Duodenal mucosa (tissue), 2 donors: ENCODE measurements at regions not wholly inside any gene's neighbourhood (a gene's known extent, or its start where the extent isn't known, plus 50 kb on each side); places are given as distances from the start of the nearest gene placed in this dataset.

ENCODE experiments used
- H3K27ac ChIP-seq: one replicate; pipeline ENCODE4 v1.7.0; 2013; ENCODE audit warnings: low read depth, low read length
- H3K27me3 ChIP-seq, 2 donors: one replicate each; pipeline ENCODE4 v1.7.0; 2013; ENCODE audit warnings: low read length in 2 of 2, control low read depth in 1 of 2; ENCODE audit not compliant: insufficient read depth in 2 of 2, control insufficient read depth in 1 of 2
- H3K36me3 ChIP-seq, 2 donors: one replicate each; pipeline ENCODE4 v1.7.0; 2013; ENCODE audit warnings: low read length in 2 of 2, control low read depth in 1 of 2; ENCODE audit not compliant: insufficient read depth in 2 of 2, control insufficient read depth in 1 of 2
- H3K4me1 ChIP-seq, 2 donors: one replicate each; pipeline ENCODE4 v1.7.0; 2013; ENCODE audit warnings: low read length in 2 of 2, control low read depth in 1 of 2; ENCODE audit not compliant: insufficient read depth in 2 of 2, control insufficient read depth in 1 of 2
- H3K4me3 ChIP-seq, 2 donors: one replicate each; pipeline ENCODE4 v1.7.0; 2013; ENCODE audit warnings: low read length in 2 of 2, low read depth in 1 of 2
- H3K9ac ChIP-seq, 2 donors: one replicate each; pipeline ENCODE4 v1.7.0; 2013; ENCODE audit warnings: low read length in 2 of 2, low read depth in 1 of 2
- H3K9me3 ChIP-seq, 2 donors: one replicate each; pipeline ENCODE4 v1.7.0; 2013; ENCODE audit warnings: low read length in 2 of 2, control low read depth in 1 of 2; ENCODE audit not compliant: control insufficient read depth in 1 of 2

DNA sequence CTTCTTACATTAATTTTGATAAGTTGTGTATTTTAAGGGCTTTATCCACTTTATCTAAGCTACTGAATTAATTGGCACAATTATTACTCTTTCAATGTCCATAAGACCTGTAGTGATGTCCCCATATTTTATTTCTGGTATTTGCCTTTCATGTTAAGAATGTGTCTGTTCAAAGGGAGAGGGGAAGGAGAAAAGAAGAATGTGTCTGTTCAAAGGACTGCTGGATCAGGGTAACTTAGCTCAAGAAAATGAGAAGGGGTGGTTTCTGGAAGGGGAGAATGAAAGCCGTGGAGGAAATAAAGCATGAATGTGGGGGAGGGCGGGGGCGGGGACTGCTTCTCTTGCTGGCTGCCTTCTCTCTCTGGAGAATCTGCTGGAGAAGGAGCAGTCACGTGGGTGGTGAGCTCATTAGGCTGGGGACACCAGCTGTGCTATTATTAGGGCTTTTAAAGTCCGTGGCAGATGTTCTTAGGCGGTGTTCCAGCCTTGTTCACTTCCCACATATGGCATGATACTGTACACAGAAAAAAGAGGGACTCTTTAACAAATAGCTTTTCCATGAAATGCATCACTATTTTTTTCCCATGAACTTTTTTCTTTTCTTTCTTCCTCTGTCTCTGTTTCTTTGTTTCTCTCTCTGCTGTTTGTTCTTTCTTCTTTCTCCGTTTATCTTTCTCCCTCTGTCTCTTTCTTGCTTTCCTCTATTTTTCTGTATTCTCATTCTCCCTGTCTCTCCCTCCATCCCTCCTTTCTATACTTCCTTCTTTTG is 63.7 kb upstream of the ULK4 start:
- Histone ChIP-seq H3K9ac (peak overlapping the region; percentile 33 to 44), H3K36me3 (no peaks in the 10 kb centered on the region), H3K9me3 (no peaks in the 10 kb centered on the region), H3K27me3 (no peaks in the 10 kb centered on the region), H3K27ac (peak overlapping the region; percentile 77), H3K4me3 (peak overlapping the region in 1 of 2 donors; percentile 1), H3K4me1 (peaks cover 39 to 45% of the 10 kb centered on the region in 2 donors)

DNA sequence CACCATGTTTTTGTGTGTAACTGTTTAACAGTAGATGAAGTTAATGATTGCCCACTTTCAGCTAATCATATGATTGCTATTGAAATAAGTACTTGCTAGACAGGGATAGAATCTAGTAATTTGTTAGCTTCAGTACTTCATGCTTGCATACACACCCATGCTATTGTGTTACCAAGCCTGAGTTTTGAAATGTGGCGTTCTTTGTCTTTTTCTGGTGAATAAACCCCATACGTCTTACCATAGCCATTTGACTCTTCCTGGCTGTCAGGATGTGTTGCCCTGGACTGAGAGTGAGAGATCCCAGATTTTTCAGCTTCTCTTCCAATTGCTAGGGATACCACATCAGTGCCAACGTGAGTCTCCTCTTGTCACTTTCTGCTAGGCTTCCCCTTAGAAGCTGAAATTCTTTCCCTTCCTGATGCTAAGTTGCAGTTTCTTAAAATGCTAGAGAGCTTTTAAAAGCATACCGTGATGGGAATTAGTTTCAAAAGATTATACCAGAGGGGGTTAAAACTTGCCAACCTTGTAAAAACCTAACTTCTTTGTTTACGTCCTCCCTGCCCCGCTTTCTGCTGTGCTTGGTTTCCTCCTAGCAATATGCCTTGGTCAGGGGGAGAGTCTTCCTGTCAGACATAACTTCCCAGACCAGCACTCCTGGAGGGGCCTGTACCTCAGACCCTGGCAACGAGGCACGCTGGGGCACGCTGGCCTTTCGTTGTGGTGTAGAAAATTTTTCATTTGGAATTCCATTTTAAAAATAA is 62.9 kb upstream of the ULK4 start:
- Histone ChIP-seq H3K27ac (peak overlapping the region; percentile 77), H3K4me1 (peaks cover 39 to 53% of the 10 kb centered on the region in 2 donors), H3K27me3 (no peaks in the 10 kb centered on the region), H3K9ac (peak overlapping the region; percentile 33 to 44), H3K4me3 (no peak overlapping the region), H3K9me3 (no peaks in the 10 kb centered on the region), H3K36me3 (no peaks in the 10 kb centered on the region)

DNA sequence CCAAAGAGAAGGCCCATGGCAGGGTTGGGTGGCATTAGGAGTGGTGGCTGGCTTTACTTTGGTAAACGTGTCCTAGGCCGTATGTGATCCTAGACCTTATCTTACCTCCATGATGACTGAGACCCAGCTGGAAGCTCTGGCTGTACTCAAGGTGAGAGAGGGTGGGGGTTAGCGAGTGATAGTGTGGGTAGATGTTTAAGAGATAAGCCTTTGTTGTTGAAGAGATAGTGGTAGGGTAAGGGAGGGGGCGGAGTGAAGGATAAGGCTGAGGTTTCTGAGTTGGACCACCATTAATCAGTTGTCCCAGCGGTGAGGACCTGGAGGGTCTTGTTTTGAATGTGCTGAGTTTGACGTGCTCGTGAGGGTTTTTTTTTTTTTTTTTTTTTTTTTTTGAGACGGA is 61.5 kb upstream of the ULK4 start:
- Histone ChIP-seq H3K27me3 (no peaks in the 10 kb centered on the region), H3K9ac (no peak overlapping the region), H3K9me3 (no peaks in the 10 kb centered on the region), H3K4me1 (peaks cover 39 to 61% of the 10 kb centered on the region in 2 donors), H3K36me3 (no peaks in the 10 kb centered on the region), H3K27ac (no peak overlapping the region), H3K4me3 (no peak overlapping the region)

DNA sequence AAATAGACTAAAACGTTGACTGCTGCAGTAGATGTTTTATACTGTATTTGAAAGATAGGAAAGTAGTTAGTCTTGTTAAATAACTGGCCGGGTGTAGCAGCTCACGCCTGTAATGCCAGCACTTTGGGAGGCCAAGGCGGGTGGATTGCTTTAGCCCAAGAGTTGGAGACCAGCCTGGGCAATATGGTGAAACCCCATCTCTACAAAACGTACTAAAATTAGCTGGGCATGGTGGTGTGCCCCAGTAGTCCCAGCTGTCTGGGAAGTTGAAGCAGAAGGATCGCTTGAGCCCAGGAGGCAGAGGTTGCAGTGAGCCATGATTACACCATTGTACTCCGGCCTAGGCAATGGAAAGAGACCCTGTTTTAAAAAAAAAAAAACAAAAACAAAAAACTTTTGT is 60.5 kb upstream of the ULK4 start:
- Histone ChIP-seq H3K27me3 (no peaks in the 10 kb centered on the region), H3K4me3 (no peak overlapping the region), H3K4me1 (peaks cover 39 to 61% of the 10 kb centered on the region in 2 donors), H3K9ac (no peak overlapping the region), H3K27ac (no peak overlapping the region), H3K9me3 (no peaks in the 10 kb centered on the region), H3K36me3 (no peaks in the 10 kb centered on the region)

DNA sequence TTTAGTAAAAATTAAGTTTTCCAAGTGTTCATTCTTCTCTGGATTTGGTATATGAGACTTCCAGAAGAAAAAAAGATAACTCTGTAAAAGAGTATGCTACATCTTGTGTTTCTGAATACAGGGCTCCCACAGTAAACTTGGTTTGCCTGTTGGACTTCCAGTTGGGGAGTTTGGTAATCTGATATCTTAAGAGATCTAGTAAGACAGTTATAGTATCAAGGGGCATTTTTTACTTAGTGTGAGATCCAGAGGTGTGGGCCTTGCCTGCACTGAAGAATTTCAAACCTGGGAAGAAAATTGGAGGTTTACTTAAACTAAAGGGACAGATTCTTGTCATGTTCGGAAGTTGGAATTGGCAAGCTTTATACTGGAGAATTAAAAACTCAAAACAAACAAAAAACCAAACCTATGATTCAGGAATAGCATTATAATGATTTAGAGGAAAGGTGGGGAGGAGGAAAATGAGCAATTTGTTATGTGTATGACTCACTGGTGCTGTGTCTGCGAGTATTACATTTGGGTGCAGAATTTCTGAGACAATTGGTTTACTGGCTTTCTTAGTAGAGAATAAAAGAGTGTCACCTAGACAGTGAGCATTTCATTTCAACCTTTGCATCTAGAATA is 58.9 kb upstream of the ULK4 start:
- H3K27me3 ChIP-seq: no peaks in the 10 kb centered on the region
- H3K4me3 ChIP-seq: no peak overlapping the region
- no peaks in the 10 kb centered on the region for H3K36me3 ChIP-seq
- no peak overlapping the region for H3K27ac ChIP-seq
- no peaks in the 10 kb centered on the region for H3K9me3 ChIP-seq
- H3K9ac ChIP-seq: no peak overlapping the region
- peaks cover 41 to 60% of the 10 kb centered on the region in 2 donors for H3K4me1 ChIP-seq

DNA sequence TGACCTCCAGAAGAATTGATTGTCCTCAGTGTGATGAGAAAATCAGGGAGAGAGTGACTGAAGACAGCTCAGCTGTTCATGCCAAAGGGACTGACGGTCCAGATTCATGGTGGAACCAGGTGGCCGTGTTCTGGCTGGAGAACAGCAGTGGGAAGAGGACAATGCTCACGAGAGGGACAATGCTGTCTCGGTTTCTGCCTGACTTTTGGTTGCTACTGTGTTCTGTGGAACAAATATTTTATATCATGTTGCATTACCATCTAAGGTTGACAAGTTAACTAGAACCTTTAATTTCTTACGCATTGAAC is 58.0 kb upstream of the ULK4 start:
- Histone ChIP-seq H3K4me1 (peaks cover 38 to 60% of the 10 kb centered on the region in 2 donors), H3K9ac (no peak overlapping the region), H3K36me3 (no peaks in the 10 kb centered on the region), H3K27me3 (no peaks in the 10 kb centered on the region), H3K4me3 (no peak overlapping the region), H3K27ac (no peak overlapping the region), H3K9me3 (no peaks in the 10 kb centered on the region)

DNA sequence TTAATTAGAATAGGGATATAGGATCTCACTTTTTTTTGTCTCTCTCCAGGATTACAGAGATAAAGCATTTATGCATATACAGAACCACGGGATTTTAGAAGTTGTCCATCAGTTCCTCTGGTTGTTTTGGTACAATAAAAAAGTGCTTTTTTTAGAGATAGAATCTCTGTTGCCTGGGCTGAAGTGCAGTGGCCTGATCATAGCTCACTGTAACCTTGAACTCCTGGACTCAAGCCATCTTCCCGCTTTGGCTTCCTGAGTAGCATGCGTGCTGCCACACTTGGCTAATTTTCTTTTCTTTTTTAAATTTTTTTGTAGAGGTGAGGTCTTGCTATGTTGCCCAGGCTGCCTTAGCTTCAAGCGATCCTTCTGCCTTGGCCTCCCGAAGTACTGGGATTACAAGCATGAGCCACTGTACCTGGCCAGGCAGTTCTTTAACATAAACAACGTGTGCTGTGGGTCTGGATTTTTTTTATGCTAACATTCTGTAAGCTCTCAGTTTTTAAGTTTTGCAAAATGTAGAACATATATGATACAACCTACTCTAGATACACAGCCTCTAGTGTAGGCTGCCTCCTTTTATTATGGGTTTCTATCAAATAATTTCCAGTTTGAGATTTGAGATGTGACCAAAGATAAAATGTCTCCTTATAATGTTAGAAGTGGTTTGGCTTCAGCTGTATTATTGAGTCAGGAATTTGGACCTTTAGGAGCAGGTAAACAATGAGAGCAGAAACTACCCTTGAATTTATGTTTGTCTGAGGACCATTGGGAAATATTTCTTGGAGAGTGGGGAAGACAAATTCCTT is 57.4 kb upstream of the ULK4 start:
- Histone ChIP-seq H3K4me1 (peaks cover 35 to 59% of the 10 kb centered on the region in 2 donors), H3K4me3 (no peak overlapping the region), H3K9me3 (no peaks in the 10 kb centered on the region), H3K27ac (no peak overlapping the region), H3K27me3 (no peaks in the 10 kb centered on the region), H3K9ac (no peak overlapping the region), H3K36me3 (no peaks in the 10 kb centered on the region)

DNA sequence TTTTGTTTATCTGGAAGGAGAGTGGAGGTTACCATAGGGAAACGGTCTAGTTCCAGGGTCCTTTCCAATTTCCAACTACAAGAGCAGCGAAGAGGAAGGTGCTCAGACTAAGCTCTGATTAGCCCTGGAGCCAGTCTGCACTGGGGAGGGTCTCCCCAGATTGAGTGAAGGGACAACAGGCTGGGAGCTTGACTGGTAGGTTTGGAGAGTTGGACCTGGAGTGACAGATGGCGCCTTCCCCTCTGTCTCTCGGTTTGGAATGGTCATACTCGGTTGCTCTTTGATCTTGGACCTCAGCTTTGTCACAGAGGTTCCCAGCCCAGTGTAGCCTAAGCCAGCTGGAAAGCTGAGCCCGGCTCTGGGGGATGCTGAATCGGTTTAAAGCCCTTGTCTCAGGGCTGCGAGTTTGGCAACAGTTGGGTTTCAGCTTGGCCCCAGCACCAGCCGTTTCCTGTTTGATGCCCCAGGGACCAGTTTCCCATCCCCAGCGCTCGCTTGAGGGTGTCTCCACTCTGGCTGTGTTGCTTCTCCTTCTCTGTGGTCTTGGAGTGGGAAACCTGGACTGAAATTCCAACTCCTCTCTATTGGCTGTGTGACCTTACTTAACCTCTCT is 53.1 kb upstream of the ULK4 start:
- peak overlapping the region; percentile 75 to 87 for H3K9ac ChIP-seq

DNA sequence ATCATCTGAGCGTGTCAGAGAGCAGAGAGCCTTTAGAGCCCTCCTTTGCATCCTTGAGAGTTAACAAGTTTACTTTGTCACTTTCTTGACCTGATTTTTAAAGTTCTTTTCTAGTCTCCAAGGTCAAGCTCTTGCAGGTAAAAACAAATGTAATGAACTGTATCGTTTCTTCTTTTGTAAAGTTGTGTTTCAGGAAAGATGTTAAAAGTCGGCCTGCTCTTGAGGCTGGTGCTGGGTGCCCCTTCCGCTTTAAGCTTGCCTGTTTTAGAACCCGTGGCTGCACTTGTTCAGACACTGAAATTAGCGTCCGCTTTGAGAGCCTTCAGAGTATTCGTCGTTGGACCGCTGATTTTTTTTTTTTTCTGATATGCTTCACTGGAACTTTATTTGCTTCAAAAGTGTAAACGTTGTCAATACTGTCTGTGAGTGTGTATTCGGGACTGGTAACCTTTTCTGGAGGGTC is 52.6 kb upstream of the ULK4 start:
- H3K27me3 ChIP-seq: no peaks in the 10 kb centered on the region
- H3K27ac ChIP-seq: peak overlapping the region; percentile 73
- H3K4me3 ChIP-seq: peak overlapping the region; percentile 70 to 93
- peaks cover 23 to 32% of the 10 kb centered on the region in 2 donors for H3K4me1 ChIP-seq
- peak overlapping the region; percentile 75 to 87 for H3K9ac ChIP-seq
- no peaks in the 10 kb centered on the region for H3K9me3 ChIP-seq
- no peaks in the 10 kb centered on the region for H3K36me3 ChIP-seq

More for the DNA sequence above, 53.1 kb upstream of the ULK4 start:
- Histone ChIP-seq H3K4me1 (peaks cover 23 to 37% of the 10 kb centered on the region in 2 donors), H3K27ac (peak overlapping the region; percentile 41), H3K27me3 (no peaks in the 10 kb centered on the region), H3K4me3 (peak overlapping the region; percentile 70 to 93), H3K36me3 (no peaks in the 10 kb centered on the region), H3K9me3 (no peaks in the 10 kb centered on the region)
